ENCODE measurements at regions not wholly inside any gene's neighbourhood (a gene's known extent, or its start where the extent isn't known, plus 50 kb on each side); places are given as distances from the start of the nearest gene placed in this dataset.

DNA sequence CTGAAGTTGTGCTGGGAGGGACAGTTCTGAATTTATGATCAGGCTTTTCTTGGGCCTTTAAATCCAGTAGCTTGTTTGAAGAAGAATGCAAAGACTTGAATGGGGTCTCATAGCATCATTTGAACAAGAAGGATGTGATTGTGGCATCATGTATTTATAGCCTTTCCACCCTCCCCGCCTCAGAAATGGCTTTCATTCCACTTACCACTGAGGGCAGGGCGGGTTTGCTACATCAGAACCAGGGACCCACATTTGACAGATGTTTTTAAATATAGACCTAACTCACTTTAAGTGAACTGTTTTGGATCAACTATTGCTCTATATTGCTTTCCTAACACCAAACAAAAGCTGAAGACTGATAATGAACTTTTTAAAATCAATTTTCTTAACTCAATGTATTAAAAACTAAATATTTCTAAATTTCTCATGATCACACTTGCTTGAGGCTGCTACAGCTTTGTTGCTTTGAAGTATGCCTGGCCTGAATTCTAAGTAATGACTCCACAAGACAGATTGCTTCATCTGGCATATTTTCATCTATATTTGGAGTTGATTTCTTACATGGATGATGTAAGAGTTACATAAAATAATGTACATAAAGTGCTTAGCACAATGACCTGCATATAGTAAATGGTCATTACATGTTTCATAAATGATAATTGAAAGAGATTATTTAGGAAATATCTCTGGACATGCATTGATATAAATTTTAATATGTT lies 1552.9 kb upstream of the SLC39A10 start:
- WGBS, 2 experiments: 92% methylated on average over 2 of the region's 2 CpGs
- Histone ChIP-seq H3K27me3 (ENCODE audit: control insufficient read depth, insufficient read depth, low read length, poor library complexity, severe bottlenecking) (no peaks in the 10 kb centered on the region), H3K36me3 (ENCODE audit: control insufficient read depth, insufficient read depth, low read length) (no peaks in the 10 kb centered on the region), H3K9me3 (ENCODE audit: control insufficient read depth, low read length) (no peaks in the 10 kb centered on the region), H3K4me1 (ENCODE audit: control insufficient read depth, insufficient read depth, low read length) (no peaks in the 10 kb centered on the region), H3K27ac (ENCODE audit: insufficient read depth, low read depth, low read length, poor library complexity, severe bottlenecking) (no peak overlapping the region), H3K4me3 (ENCODE audit: insufficient read depth, low read depth, low read length) (no peak overlapping the region)

DNA sequence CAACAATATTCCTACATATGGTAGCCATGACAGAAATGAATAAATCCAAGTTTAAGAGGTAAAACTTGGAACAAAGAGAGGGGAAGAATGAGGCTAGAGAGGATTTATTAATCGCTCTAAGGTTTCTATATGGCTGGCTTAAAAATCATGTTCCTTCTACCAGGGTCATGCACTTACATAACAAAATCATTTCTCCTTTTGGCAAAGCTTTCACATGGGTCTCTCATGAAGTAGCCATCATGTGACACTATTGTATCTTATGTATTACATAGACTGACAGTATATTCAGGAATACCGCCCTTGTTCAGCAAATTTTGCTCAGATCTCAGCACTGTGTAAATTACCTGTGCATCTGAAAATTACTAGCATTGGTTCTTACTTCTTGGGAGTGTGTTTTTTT lies 1554.5 kb upstream of the SLC39A10 start:
- 96 to 100% methylated on average over 1 to 2 of the region's 2 CpGs for WGBS, 2 experiments
- H3K36me3 ChIP-seq (ENCODE audit: control insufficient read depth, insufficient read depth, low read length): no peaks in the 10 kb centered on the region
- no peaks in the 10 kb centered on the region for H3K27me3 ChIP-seq (ENCODE audit: control insufficient read depth, insufficient read depth, low read length, poor library complexity, severe bottlenecking)
- H3K9me3 ChIP-seq (ENCODE audit: control insufficient read depth, low read length): no peaks in the 10 kb centered on the region
- no peak overlapping the region for H3K27ac ChIP-seq (ENCODE audit: insufficient read depth, low read depth, low read length, poor library complexity, severe bottlenecking)
- H3K4me3 ChIP-seq (ENCODE audit: insufficient read depth, low read depth, low read length): no peak overlapping the region
- H3K4me1 ChIP-seq (ENCODE audit: control insufficient read depth, insufficient read depth, low read length): no peaks in the 10 kb centered on the region

DNA sequence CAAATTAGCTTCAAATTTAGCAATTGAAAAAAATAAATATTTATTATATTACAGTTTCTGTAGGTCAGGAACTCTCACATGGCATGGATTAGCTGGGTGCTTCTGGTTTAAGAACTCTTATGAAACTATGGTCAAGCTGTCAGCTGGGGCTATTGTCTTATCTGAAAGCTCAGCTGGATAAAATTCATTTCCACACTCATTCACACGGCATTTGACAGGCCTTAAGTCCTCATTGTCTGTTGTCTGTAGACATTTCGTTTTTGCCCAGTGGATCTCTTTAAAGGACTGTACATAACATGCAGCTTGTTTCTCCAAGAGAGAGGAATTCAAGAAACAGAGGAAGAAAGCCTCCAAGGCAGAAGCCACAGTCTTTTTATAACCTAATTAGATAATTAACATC lies 1556.8 kb upstream of the SLC39A10 start:
- WGBS, 2 experiments: 80 to 85% methylated on average over 2 of the region's 2 CpGs
- no peak overlapping the region for H3K27ac ChIP-seq (ENCODE audit: insufficient read depth, low read depth, low read length, poor library complexity, severe bottlenecking)

DNA sequence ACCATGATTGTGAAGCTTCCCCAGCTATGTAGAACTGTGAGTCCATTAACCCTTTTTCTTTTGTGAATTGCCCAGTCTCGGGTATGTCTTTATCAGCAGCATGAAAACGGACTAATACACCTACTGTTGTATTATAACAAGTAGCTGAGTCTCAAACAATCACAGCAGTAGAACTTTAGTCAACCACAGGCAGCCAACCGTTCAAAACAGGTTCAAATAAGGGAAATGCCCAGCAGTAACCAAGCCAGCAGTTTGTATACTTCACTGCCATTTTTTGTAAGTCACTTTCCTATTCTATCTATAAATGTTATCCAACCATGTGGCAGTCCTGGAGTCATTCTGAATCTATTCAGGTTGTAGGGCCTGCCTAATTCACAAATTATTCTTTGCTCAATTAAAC lies 1560.6 kb upstream of the SLC39A10 start:
- WGBS, 2 experiments: 32 to 33% methylated on average over 3 of the region's 3 CpGs
- Histone ChIP-seq H3K27me3 (ENCODE audit: control insufficient read depth, insufficient read depth, low read length, poor library complexity, severe bottlenecking) (no peaks in the 10 kb centered on the region), H3K4me1 (ENCODE audit: control insufficient read depth, insufficient read depth, low read length) (no peaks in the 10 kb centered on the region), H3K4me3 (ENCODE audit: insufficient read depth, low read depth, low read length) (no peak overlapping the region), H3K36me3 (ENCODE audit: control insufficient read depth, insufficient read depth, low read length) (no peaks in the 10 kb centered on the region), H3K9me3 (ENCODE audit: control insufficient read depth, low read length) (no peaks in the 10 kb centered on the region), H3K27ac (ENCODE audit: insufficient read depth, low read depth, low read length, poor library complexity, severe bottlenecking) (no peak overlapping the region)

More for the DNA sequence above, 1556.8 kb upstream of the SLC39A10 start:
- Histone ChIP-seq H3K36me3 (ENCODE audit: control insufficient read depth, insufficient read depth, low read length) (no peaks in the 10 kb centered on the region), H3K9me3 (ENCODE audit: control insufficient read depth, low read length) (no peaks in the 10 kb centered on the region), H3K4me1 (ENCODE audit: control insufficient read depth, insufficient read depth, low read length) (no peaks in the 10 kb centered on the region), H3K4me3 (ENCODE audit: insufficient read depth, low read depth, low read length) (no peak overlapping the region), H3K27me3 (ENCODE audit: control insufficient read depth, insufficient read depth, low read length, poor library complexity, severe bottlenecking) (no peaks in the 10 kb centered on the region)

DNA sequence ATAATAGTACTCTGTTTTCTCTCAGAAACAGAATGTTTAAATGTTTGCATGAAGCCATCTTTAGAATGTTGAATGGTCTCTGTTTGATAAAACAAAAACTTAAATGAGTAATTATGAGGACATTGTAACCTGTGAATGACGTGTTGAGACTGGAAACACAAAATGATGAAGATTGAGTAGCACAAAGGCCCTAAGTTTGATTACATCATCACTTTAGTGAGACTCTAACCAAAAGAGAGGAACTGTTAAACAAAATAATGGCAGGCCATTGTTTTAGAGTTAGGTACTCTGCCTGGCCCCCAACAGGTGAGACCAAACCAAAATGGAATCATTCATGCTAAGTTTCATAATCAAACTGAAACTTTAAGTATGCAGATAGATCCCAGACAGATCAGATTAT lies 1561.7 kb upstream of the SLC39A10 start:
- Histone ChIP-seq H3K9me3 (ENCODE audit: control insufficient read depth, low read length) (no peaks in the 10 kb centered on the region), H3K27me3 (ENCODE audit: control insufficient read depth, insufficient read depth, low read length, poor library complexity, severe bottlenecking) (no peaks in the 10 kb centered on the region), H3K36me3 (ENCODE audit: control insufficient read depth, insufficient read depth, low read length) (no peaks in the 10 kb centered on the region), H3K27ac (ENCODE audit: insufficient read depth, low read depth, low read length, poor library complexity, severe bottlenecking) (no peak overlapping the region), H3K4me1 (ENCODE audit: control insufficient read depth, insufficient read depth, low read length) (no peaks in the 10 kb centered on the region), H3K4me3 (ENCODE audit: insufficient read depth, low read depth, low read length) (no peak overlapping the region)
- whole genome bisulfite sequencing, 2 experiments: 93 to 100% methylated on average over 1 of the region's 1 CpG

DNA sequence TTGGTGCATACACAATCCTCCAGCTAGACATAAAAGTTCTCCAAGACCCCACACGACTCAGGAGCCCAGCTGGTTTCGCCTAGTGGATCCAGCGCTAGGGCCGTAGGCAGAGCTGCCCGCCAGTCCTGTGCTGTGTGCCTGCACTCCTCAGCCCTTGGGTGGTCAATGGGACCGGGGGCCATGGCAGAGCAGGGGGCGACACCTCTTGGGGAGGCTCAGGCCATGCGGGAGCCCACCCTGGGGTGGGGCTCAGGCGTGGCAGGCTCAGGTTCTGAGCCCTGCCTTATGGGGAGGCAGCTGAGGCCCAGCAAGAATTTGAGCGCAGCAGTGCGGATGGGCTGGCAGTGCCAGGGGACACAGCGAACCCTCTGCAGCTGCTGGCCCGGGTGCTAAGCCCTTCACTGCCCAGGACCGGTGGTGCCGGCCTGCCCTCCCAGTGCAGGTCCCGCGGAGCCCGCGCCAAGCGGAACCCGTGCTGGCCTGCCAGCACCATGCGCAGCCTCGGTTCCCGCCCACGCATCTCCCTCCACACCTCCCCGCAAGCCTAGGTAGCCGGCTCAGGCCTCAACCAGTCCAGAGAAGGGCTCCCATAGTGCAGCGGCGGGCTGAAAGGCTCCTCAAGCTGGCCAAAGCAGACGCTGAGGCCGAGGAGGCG lies 1566.6 kb upstream of the SLC39A10 start:
- peaks cover 3% of the 10 kb centered on the region for H3K4me1 ChIP-seq (ENCODE audit: control insufficient read depth, insufficient read depth, low read length)
- H3K9me3 ChIP-seq (ENCODE audit: control insufficient read depth, low read length): no peaks in the 10 kb centered on the region
- no peaks in the 10 kb centered on the region for H3K36me3 ChIP-seq (ENCODE audit: control insufficient read depth, insufficient read depth, low read length)
- H3K27ac ChIP-seq (ENCODE audit: insufficient read depth, low read depth, low read length, poor library complexity, severe bottlenecking): no peak overlapping the region
- H3K27me3 ChIP-seq (ENCODE audit: control insufficient read depth, insufficient read depth, low read length, poor library complexity, severe bottlenecking): no peaks in the 10 kb centered on the region
- 90 to 95% methylated on average over 29 to 32 of the region's 32 CpGs for WGBS, 2 experiments
- no peak overlapping the region for H3K4me3 ChIP-seq (ENCODE audit: insufficient read depth, low read depth, low read length)

DNA sequence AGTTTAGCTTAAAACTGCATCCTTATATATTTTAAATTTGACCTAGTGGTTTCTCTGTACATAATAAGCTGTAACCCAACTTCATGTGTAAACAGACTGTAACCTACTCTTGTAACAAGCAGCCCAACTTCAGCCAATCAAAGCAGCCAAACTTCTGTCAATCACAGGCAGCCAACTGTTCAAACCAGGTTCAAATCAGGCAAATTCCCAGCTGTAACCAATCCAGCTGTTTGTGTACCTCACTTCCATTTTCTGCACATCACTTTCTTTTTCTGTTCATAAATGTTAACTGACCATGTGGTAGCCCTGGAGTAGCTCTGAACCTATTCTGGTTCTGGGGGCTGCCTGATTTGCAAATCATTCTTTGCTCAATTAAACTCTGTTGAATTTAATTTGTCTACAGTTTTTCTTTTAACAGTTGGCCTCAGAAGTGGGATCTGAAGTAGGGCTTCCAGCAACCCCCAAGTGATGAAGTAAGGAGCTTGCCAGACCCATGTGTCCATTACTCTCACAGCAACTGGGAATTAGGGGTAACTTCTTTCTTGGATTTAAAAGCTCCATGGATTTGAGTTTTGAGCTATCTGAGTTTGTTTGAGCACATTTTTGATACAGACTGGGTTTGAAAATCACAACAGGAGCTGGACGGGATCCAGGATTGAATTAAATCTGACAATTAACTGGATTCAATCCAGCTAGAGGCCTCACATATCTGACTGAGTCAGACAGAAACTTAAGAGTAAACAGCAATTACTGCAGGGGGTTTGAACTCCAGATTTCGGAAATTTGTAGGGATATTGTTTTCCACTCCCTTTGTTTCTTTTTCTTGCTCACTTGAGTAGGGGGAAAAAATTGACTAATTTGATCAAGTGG lies 1569.7 kb upstream of the SLC39A10 start:
- WGBS, 2 experiments: 91% methylated on average over 2 of the region's 2 CpGs
- Histone ChIP-seq H3K4me1 (ENCODE audit: control insufficient read depth, insufficient read depth, low read length) (peaks cover 3% of the 10 kb centered on the region), H3K9me3 (ENCODE audit: control insufficient read depth, low read length) (no peaks in the 10 kb centered on the region), H3K4me3 (ENCODE audit: insufficient read depth, low read depth, low read length) (no peak overlapping the region), H3K27me3 (ENCODE audit: control insufficient read depth, insufficient read depth, low read length, poor library complexity, severe bottlenecking) (no peaks in the 10 kb centered on the region), H3K36me3 (ENCODE audit: control insufficient read depth, insufficient read depth, low read length) (no peaks in the 10 kb centered on the region), H3K27ac (ENCODE audit: insufficient read depth, low read depth, low read length, poor library complexity, severe bottlenecking) (no peak overlapping the region)

DNA sequence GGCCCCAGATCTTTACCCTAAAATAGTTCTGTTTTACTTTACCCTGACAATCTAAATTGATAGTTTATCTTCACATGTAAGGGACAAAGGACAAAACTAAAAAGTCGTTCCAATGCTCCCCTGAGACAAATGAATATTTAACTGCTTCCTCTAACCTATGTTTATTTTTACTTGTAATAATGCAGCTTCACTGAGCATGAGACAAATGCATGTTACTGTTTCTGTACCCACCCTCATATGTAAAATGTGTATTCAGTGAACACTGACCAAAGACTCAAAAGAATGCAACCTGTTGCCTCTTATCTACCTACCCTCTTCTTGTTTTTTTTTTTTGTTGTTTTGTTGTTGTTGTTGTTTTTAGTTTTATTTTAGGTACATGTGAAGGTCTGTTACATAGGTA lies 1570.9 kb upstream of the SLC39A10 start:
- Histone ChIP-seq H3K4me1 (ENCODE audit: control insufficient read depth, insufficient read depth, low read length) (peaks cover 3% of the 10 kb centered on the region), H3K4me3 (ENCODE audit: insufficient read depth, low read depth, low read length) (no peak overlapping the region), H3K9me3 (ENCODE audit: control insufficient read depth, low read length) (no peaks in the 10 kb centered on the region), H3K27me3 (ENCODE audit: control insufficient read depth, insufficient read depth, low read length, poor library complexity, severe bottlenecking) (no peaks in the 10 kb centered on the region), H3K27ac (ENCODE audit: insufficient read depth, low read depth, low read length, poor library complexity, severe bottlenecking) (no peak overlapping the region), H3K36me3 (ENCODE audit: control insufficient read depth, insufficient read depth, low read length) (no peaks in the 10 kb centered on the region)
- WGBS, 2 experiments: 88 to 92% methylated on average over 1 of the region's 1 CpG

DNA sequence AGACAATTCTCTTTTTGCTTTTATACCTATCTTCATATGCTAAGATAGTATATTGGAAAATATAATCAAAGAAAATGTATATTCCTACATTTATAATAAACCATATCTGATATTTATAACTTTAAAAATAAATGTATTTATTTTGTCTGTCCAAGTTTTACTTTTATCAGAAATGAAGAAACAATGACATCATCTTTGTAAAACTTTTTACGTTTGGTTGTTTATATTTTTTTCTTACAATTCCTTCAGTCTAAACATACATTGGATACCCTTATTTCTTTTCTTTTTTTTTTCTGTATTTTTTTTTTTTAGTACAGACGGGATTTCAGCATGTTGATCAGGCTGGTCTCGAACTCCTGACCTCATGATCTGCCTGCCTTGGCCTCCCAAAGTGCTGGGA lies 1577.0 kb upstream of the SLC39A10 start:
- Histone ChIP-seq H3K27ac (ENCODE audit: insufficient read depth, low read depth, low read length, poor library complexity, severe bottlenecking) (no peak overlapping the region), H3K36me3 (ENCODE audit: control insufficient read depth, insufficient read depth, low read length) (no peaks in the 10 kb centered on the region), H3K4me1 (ENCODE audit: control insufficient read depth, insufficient read depth, low read length) (no peaks in the 10 kb centered on the region), H3K9me3 (ENCODE audit: control insufficient read depth, low read length) (no peaks in the 10 kb centered on the region), H3K4me3 (ENCODE audit: insufficient read depth, low read depth, low read length) (no peak overlapping the region), H3K27me3 (ENCODE audit: control insufficient read depth, insufficient read depth, low read length, poor library complexity, severe bottlenecking) (no peaks in the 10 kb centered on the region)
- 89 to 92% methylated on average over 2 to 3 of the region's 3 CpGs for WGBS, 2 experiments

DNA sequence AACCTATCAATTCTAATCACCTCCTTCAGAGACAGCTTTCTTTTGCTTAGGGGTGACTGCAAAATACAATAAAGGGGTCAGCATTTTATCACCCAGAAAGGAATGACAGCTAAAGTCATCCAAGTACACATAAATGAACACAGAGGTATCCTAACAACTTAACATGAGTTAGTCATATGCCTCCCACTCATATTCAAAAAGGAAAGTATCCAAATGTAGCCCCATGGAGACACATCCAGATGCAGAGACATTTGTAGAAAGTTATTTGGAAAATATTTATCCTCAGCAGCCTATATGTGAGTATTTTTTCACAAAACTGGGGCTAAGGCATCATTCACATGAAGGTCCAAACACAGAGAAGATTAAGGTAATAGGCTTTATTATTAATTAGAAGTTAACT lies 1579.7 kb upstream of the SLC39A10 start:
- Histone ChIP-seq H3K9me3 (ENCODE audit: control insufficient read depth, low read length) (no peaks in the 10 kb centered on the region), H3K4me3 (ENCODE audit: insufficient read depth, low read depth, low read length) (no peak overlapping the region), H3K36me3 (ENCODE audit: control insufficient read depth, insufficient read depth, low read length) (no peaks in the 10 kb centered on the region), H3K4me1 (ENCODE audit: control insufficient read depth, insufficient read depth, low read length) (no peaks in the 10 kb centered on the region), H3K27me3 (ENCODE audit: control insufficient read depth, insufficient read depth, low read length, poor library complexity, severe bottlenecking) (no peaks in the 10 kb centered on the region), H3K27ac (ENCODE audit: insufficient read depth, low read depth, low read length, poor library complexity, severe bottlenecking) (no peak overlapping the region)
